ENCODE measurements at regions not wholly inside any gene's neighbourhood (a gene's known extent, or its start where the extent isn't known, plus 50 kb on each side); places are given as distances from the start of the nearest gene placed in this dataset.

DNA sequence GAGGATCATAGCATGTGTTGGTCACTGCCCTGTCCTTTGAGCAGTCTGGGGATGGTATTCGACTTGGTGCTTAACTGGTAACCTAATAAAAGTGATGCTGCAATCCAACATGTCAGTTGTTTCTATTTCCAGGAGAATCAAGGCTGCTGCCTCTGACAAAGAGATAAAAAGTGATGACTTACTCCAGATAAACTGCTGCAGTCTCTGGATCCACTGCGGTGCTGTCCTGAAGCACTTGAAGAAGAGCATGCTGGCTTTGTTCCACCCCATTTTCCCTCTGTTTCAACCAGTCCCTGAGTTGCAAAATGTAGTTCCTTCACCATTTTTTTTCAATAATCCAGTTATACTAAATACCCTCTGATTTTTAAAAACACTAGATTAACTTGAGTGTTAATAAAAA is 403.5 kb upstream of the ANKRD30A start:
- H3K27me3 ChIP-seq (ENCODE audit: insufficient read depth, low read depth), result peaks cover 24% of the 10 kb centered on the region; the same call in 1 of the 2 replicates
- no TSS peak for BruUV-seq (replicated peaks)
- H4K20me1 ChIP-seq (ENCODE audit: insufficient read depth), result no peaks in the 10 kb centered on the region
- no peak overlapping the region for H3K4me2 ChIP-seq
- no peak for TF ChIP-seq EZH2 (IDR thresholded peaks at IDR 0.05; ENCODE audit: low read depth)
- H3K36me3 ChIP-seq (ENCODE audit: low read depth), result no peaks in the 10 kb centered on the region
- intact Hi-C loops (cut with micrococcal nuclease; ENCODE audit: unreplicated experiment), result no loop called here
- ChIA-PET POLR2A (ENCODE audit: unreplicated experiment) (no interaction called here), CTCF (no interaction called here)
- H3K27ac ChIP-seq, result no peak overlapping the region
- H3K9me3 ChIP-seq (ENCODE audit: insufficient read depth, low read depth), result no peaks in the 10 kb centered on the region
- H3K4me3 ChIP-seq, result no peak overlapping the region
- DNase-seq, result no peak
- no peaks in the 10 kb centered on the region for H3K4me1 ChIP-seq (replicated peaks; ENCODE audit: insufficient read depth)
- no peaks in the 10 kb centered on the region for H3K79me2 ChIP-seq (ENCODE audit: low read depth)
- H3F3A ChIP-seq (ENCODE audit: insufficient read depth, low read depth), result no peaks in the 10 kb centered on the region
- H3K9me2 ChIP-seq (ENCODE audit: insufficient read depth), result no peaks in the 10 kb centered on the region
- H2AFZ ChIP-seq, result no peak overlapping the region

DNA sequence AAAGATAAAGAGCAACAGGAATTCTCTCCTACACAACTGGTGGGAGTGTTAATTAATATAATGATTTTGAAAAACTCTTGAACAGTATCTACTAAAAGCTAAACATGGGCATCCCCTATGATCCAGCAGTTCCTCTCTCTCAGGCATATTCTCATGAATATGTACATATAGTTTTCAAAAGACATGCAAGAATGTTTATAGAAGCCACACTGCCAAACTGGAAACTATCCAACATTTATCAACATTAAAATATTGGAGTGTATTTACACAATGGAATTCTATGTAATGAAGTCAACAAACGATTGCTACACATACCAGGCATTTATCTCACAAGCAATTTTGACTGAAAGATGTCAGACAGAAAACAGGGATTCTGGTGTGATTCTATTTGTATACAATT is 404.5 kb upstream of the ANKRD30A start:
- intact Hi-C loops (cut with micrococcal nuclease; ENCODE audit: unreplicated experiment), result no loop called here
- Histone ChIP-seq H3K27me3 (ENCODE audit: insufficient read depth, low read depth) (peaks cover 24% of the 10 kb centered on the region; the same call in 1 of the 2 replicates), H2AFZ (no peak overlapping the region), H3K79me2 (ENCODE audit: low read depth) (no peaks in the 10 kb centered on the region), H3K9me2 (ENCODE audit: insufficient read depth) (no peaks in the 10 kb centered on the region), H3K4me3 (no peak overlapping the region), H3K4me1 (replicated peaks; ENCODE audit: insufficient read depth) (no peaks in the 10 kb centered on the region), H3K36me3 (ENCODE audit: low read depth) (no peaks in the 10 kb centered on the region), H3K27ac (no peak overlapping the region), H3K9me3 (ENCODE audit: insufficient read depth, low read depth) (no peaks in the 10 kb centered on the region), H4K20me1 (ENCODE audit: insufficient read depth) (no peaks in the 10 kb centered on the region), H3F3A (ENCODE audit: insufficient read depth, low read depth) (no peaks in the 10 kb centered on the region), H3K4me2 (no peak overlapping the region)
- ChIA-PET CTCF (no interaction called here), POLR2A (ENCODE audit: unreplicated experiment) (no interaction called here)
- no peak for DNase-seq
- no TSS peak for BruUV-seq (replicated peaks)
- TF ChIP-seq, protein P1, sequence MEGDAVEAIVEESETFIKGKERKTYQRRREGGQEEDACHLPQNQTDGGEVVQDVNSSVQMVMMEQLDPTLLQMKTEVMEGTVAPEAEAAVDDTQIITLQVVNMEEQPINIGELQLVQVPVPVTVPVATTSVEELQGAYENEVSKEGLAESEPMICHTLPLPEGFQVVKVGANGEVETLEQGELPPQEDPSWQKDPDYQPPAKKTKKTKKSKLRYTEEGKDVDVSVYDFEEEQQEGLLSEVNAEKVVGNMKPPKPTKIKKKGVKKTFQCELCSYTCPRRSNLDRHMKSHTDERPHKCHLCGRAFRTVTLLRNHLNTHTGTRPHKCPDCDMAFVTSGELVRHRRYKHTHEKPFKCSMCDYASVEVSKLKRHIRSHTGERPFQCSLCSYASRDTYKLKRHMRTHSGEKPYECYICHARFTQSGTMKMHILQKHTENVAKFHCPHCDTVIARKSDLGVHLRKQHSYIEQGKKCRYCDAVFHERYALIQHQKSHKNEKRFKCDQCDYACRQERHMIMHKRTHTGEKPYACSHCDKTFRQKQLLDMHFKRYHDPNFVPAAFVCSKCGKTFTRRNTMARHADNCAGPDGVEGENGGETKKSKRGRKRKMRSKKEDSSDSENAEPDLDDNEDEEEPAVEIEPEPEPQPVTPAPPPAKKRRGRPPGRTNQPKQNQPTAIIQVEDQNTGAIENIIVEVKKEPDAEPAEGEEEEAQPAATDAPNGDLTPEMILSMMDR (conservative IDR thresholded peaks at IDR 0.05), result no peak
- TF ChIP-seq EZH2 (IDR thresholded peaks at IDR 0.05; ENCODE audit: low read depth), result no peak

DNA sequence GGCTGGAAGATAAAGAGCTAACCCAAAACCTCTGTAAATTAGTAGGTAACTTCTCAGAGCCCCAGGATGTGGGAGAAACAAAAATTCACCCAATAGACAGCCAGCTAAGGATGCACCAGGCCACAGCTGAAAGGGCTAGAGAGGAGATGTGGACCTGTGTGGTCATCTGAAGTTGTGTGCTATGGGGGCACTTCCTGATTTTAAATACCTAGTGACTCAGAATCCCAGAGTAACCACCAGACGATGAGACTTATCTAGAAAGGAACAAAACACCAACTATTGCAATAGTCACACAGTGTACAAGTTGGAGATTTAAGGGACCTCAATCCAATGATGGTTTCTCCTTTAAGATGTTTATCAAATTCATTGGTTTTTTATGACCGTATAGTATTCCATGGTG is 408.3 kb upstream of the ANKRD30A start:
- Histone ChIP-seq H3K4me2 (no peak overlapping the region), H2AFZ (no peak overlapping the region), H4K20me1 (ENCODE audit: insufficient read depth) (no peaks in the 10 kb centered on the region), H3K4me3 (no peak overlapping the region), H3K9me2 (ENCODE audit: insufficient read depth) (no peaks in the 10 kb centered on the region), H3K4me1 (replicated peaks; ENCODE audit: insufficient read depth) (no peaks in the 10 kb centered on the region), H3K27ac (no peak overlapping the region), H3K79me2 (ENCODE audit: low read depth) (no peaks in the 10 kb centered on the region), H3K27me3 (ENCODE audit: insufficient read depth, low read depth) (0 out of 2 replicates have a peak, but pooled peaks cover 5% of the 10 kb centered on the region), H3K36me3 (ENCODE audit: low read depth) (no peaks in the 10 kb centered on the region), H3K9me3 (ENCODE audit: insufficient read depth, low read depth) (no peaks in the 10 kb centered on the region), H3F3A (ENCODE audit: insufficient read depth, low read depth) (no peaks in the 10 kb centered on the region)
- TF ChIP-seq, protein P1 (conservative IDR thresholded peaks at IDR 0.05), result no peak
- TF ChIP-seq EZH2 (IDR thresholded peaks at IDR 0.05; ENCODE audit: low read depth), result no peak
- no TSS peak for BruUV-seq (replicated peaks)
- no peak for DNase-seq
- ChIA-PET POLR2A (ENCODE audit: unreplicated experiment) (no interaction called here), CTCF (no interaction called here)
- intact Hi-C loops (cut with micrococcal nuclease; ENCODE audit: unreplicated experiment), result no loop called here

DNA sequence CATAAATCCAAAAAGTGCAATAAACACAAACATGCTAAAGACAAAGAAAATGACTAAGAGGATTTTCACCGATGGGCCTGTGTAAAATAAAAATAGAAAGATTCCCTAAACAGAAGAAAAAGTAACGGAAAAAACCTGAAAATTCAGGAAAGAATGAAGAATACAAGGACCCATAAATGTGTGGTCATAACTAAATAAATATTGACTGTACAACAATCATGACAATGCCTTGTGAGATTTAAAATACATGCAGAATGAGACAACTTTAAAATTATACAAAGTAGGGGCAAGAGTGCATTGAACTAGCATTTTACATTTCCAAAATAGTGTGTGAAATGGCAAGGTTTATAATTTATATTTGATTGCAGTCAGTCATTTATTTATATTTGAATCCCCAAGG is 409.1 kb upstream of the ANKRD30A start:
- no peak for DNase-seq
- no peaks in the 10 kb centered on the region for H3K79me2 ChIP-seq (ENCODE audit: low read depth)
- H3K4me3 ChIP-seq, result no peak overlapping the region
- intact Hi-C loops (cut with micrococcal nuclease; ENCODE audit: unreplicated experiment), result no loop called here
- no TSS peak for BruUV-seq (replicated peaks)
- H3K27me3 ChIP-seq (ENCODE audit: insufficient read depth, low read depth), result no peaks in the 10 kb centered on the region
- ChIA-PET CTCF (no interaction called here), POLR2A (ENCODE audit: unreplicated experiment) (no interaction called here)
- H4K20me1 ChIP-seq (ENCODE audit: insufficient read depth), result no peaks in the 10 kb centered on the region
- no peaks in the 10 kb centered on the region for H3K36me3 ChIP-seq (ENCODE audit: low read depth)
- H3F3A ChIP-seq (ENCODE audit: insufficient read depth, low read depth), result no peaks in the 10 kb centered on the region
- no peaks in the 10 kb centered on the region for H3K4me1 ChIP-seq (replicated peaks; ENCODE audit: insufficient read depth)
- no peaks in the 10 kb centered on the region for H3K9me2 ChIP-seq (ENCODE audit: insufficient read depth)
- H3K9me3 ChIP-seq (ENCODE audit: insufficient read depth, low read depth), result no peaks in the 10 kb centered on the region
- TF ChIP-seq, protein P1 (conservative IDR thresholded peaks at IDR 0.05), result no peak
- TF ChIP-seq EZH2 (IDR thresholded peaks at IDR 0.05; ENCODE audit: low read depth), result no peak
- no peak overlapping the region for H2AFZ ChIP-seq
- H3K4me2 ChIP-seq, result no peak overlapping the region
- H3K27ac ChIP-seq, result no peak overlapping the region
